ENCODE measurements at regions not wholly inside any gene's neighbourhood (a gene's known extent, or its start where the extent isn't known, plus 50 kb on each side); places are given as distances from the start of the nearest gene placed in this dataset.

DNA sequence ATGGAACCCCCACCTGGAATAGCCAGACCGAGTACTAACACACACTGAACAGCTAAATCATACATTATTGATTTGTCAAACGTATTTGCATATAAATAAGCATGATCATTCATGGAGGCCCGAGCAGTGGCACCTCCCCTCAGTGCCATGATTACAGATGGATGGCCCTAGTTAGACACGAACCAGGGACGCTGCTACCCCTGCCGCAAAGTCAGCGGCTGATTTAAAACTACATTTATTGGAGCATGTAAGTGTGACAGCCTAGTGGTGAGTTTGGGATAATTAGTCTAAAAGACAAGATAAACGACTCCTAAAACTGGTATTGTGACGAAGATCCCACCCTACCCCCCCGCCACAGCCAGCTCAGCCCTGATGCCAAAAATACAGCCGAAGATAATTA lies 159.1 kb upstream of the MAFB start:
- no peak overlapping the region for H3K4me3 ChIP-seq (ENCODE audit: low read length)
- DNase-seq (ENCODE audit: low read depth) = no peak
- TF ChIP-seq CTCF (conservative IDR thresholded peaks at IDR 0.05; ENCODE audit: low read depth, low read length) = no peak

DNA sequence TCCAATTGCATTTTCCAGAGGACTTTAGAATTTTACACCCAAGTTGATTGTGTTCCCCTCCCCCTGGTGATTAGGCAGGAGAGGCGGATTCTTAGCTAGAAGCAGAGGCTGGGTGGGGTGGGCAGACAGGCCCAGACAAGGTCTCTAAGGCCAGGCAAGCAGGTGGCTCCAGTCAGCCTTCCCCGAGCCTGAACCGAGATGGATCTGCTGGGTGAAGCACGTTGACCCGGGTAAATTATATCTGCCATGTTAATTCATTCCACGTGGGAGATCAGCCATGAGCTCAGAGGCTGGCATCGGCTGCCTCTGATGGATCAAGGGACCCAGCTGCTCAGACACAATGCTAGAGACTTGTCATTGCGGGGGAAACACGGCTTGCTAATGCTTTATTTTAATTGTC lies 159.5 kb upstream of the MAFB start:
- DNase-seq (ENCODE audit: low read depth) = peak; percentile 20
- TF ChIP-seq CTCF (conservative IDR thresholded peaks at IDR 0.05; ENCODE audit: low read depth, low read length) = no peak
- no peak overlapping the region for H3K4me3 ChIP-seq (ENCODE audit: low read length)

DNA sequence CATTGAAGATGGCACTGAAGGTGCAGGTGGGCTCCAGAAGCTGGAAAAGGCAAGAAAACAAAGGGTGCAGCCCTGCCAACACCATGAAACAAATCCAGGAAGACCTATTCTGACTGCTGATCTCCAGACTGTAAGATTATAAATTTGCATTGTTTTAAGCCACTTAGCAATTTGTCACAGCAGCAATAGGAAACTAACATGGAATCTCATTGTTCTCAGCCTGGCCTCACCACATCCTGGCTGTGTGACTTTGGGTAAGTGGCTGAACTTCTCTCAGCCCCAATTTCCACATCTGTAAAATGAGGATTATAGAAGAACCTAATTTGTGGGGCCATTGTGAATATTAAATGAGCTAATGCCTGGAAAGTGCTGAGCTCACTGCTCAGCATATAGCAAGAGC lies 160.4 kb upstream of the MAFB start:
- no peak overlapping the region for H3K4me3 ChIP-seq (ENCODE audit: low read length)
- no peak for DNase-seq (ENCODE audit: low read depth)
- no peak for TF ChIP-seq CTCF (conservative IDR thresholded peaks at IDR 0.05; ENCODE audit: low read depth, low read length)

DNA sequence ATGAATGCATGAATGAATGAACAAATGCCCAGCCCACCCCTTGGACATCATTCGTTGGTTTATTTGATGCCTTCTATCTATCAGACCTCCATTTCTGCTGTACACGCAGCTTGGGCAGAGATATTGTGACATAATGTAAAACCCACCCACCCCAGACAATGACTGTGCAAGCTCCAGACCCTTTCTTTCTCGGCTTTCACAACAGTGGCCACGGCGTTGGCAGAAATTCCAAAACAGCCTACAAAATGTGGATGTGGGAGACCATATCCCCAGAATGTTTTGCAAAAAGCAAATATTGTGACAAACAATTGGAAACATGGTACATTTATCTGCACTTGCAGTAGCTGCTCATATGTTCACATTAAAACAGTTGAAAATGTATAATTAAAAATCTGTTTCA lies 162.0 kb upstream of the MAFB start:
- TF ChIP-seq CTCF (conservative IDR thresholded peaks at IDR 0.05; ENCODE audit: low read depth, low read length) = no peak
- no peak overlapping the region for H3K4me3 ChIP-seq (ENCODE audit: low read length)
- no peak for DNase-seq (ENCODE audit: low read depth)

DNA sequence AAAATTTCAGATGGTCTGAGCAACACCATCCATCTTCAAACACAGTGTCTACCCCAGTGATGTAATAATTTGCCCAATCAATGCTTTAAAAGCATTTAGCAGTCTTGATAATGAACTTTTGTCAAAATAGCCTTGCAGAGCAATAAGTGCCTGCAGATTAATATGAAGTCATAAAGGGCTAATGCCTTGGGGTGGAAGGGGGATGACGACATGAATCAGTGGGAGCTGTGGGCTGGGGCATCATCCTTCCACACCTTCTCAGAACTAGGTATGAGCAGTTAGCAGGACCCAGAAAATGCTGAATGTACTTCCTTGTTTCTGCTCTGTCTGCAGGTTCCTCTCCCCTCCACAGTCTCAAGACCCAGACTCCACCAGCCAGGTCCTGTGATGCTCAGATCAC lies 166.2 kb upstream of the MAFB start:
- H3K4me3 ChIP-seq (ENCODE audit: low read length) = no peak overlapping the region
- no peak for TF ChIP-seq CTCF (conservative IDR thresholded peaks at IDR 0.05; ENCODE audit: low read depth, low read length)
- no peak for DNase-seq (ENCODE audit: low read depth)

DNA sequence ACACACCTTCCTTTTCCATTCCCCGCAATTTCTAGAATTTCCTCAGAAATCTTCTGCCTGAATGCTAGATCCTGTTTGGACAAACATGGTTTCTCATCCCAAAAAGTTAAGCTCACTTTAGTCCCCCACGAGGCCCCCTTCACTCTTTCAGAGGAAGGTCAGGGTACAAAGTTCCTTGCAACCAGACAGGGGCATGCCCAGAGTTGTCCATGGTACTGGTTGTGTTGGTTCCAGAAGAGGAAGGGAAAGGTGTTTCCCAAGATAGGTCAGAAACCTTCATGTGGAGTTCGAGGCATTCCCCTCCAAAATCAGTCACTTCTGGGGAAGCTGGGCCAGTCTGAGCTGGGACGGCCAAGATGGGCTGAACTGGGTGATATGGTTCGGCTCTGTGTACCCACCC lies 167.6 kb upstream of the MAFB start:
- no peak overlapping the region for H3K4me3 ChIP-seq (ENCODE audit: low read length)
- no peak for DNase-seq (ENCODE audit: low read depth)
- no peak for TF ChIP-seq CTCF (conservative IDR thresholded peaks at IDR 0.05; ENCODE audit: low read depth, low read length)

DNA sequence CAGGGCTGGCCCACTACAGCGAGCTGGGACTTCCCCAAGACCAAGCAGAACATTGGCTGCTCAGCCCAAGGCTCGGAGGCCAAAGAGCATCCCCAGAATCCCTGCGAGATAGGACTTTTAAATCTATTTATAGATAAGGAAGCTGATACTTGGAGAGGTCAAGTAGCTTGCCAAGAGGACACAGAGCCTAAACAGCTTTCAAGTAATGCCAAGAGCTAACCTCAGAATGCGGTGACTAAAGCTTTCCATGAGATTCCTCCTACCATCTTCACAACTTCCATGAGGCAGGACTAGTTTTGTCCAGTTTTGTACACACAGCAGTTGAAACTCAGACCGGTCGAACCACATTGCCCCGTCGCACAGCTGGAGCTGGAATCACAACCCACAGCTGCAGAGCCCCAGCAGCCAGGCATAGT lies 168.1 kb upstream of the TOP1 start:
- TF ChIP-seq CTCF (conservative IDR thresholded peaks at IDR 0.05; ENCODE audit: low read depth, low read length) = no peak
- no peak for DNase-seq (ENCODE audit: low read depth)
- no peak overlapping the region for H3K4me3 ChIP-seq (ENCODE audit: low read length)
